NAMALWA (cell line): ENCODE measurements at regions not wholly inside any gene's neighbourhood (a gene's known extent, or its start where the extent isn't known, plus 50 kb on each side); places are given as distances from the start of the nearest gene placed in this dataset.

Experiments
- DNase-seq: peaks from one replicate; pipeline ENCODE4 v3.0.0-alpha.2; 2015; ENCODE audit warnings: low spot score

- no peak for DNase-seq
Measured at GRCh38 chr1:239322369-239322768, 64.0 kb upstream of the CHRM3 start.

DNA sequence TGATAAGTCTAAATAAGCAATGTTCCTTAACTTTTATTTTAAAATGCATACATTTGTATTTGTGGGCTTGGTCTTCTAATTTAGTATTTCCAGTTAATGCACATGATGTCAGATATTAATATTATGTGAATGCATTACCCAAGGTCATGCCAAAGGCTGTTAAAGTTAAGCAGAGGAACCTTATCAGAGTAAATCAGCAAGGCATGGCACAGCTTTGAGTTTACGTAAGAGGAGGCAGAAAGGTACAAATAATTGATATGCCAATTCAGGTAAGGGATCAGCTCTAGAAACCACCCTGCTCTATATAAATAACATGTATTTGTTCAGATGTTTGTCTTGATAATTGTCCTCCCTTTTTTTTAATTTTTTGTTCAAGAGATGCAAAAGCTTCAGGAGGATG, 64.5 kb upstream of the CHRM3 start:
- no peak for DNase-seq

DNA sequence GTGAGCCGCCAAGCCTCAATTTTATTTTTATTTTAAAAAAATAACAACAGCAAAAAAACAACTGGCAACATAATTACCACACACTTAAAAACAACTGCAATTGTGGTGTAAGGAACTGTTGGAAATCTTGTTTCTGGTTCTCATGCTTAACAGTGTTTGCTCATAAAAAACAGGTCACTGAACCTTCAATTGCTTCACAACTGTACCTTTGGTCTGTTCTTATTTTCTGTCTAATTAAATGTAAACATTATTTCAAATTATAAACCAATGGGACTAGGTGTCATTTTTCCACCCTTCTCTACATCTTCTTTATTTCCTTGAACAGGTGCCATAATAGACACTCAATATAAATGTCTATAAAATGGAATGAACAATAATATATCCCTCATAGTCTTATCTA, 68.4 kb upstream of the CHRM3 start:
- no peak for DNase-seq

- DNase-seq = no peak
Measured at GRCh38 chr1:239315631-239316217, 70.6 kb upstream of the CHRM3 start.

GRCh38 chr1:239311331-239311730, 75.0 kb upstream of the CHRM3 start:
- no peak for DNase-seq

DNA sequence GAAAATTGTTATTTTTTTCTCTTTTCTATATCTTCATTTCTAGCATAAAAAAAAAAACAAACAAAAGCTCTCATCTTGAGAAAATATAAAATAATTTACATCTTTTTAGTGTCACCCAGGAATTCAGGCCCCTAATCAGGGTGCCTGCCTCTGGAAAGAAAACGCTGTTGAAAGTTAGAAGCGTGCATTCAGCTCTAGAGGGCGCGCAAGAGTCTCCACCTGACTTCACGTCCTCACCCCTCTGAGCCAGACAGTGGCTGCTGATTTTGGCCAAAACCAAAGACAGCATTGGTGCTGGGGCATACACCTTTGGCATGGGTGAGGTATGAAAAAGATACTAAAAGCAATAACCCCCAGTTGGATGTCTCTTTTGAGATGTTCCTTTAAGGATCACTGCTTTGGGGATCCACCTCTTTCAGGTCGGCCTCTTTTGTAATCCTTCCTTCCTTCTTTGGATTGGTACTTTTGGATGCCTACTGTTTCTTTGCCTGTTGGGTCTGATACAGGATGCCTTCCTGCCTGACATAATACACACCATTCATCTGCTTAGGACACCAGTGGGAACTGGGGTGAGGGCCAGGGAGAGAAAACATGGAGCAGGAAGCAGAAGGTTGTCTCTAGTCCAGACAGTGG, 77.6 kb upstream of the CHRM3 start:
- peak; percentile 33 for DNase-seq

GRCh38 chr1:239307886-239308285, 78.5 kb upstream of the CHRM3 start:
- no peak for DNase-seq

DNA sequence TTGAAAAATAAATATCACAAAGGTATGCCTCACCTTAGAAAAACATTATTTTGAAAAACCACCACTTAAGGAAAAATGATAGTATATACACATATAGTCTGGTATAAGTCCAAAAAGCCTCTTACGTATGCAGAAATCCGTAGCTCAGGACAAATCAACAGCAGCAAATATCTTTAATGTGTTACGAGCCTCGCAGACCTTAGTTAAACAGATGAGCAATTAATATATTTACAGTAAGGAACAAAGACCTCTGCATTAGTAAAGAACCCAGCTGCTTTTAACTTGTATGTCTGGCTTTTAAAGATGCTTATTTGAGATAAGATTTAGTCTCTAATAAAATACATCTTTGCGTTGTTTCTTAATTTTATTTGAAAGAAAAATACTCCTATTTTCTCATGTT, 79.9 kb upstream of the CHRM3 start:
- no peak for DNase-seq

DNA sequence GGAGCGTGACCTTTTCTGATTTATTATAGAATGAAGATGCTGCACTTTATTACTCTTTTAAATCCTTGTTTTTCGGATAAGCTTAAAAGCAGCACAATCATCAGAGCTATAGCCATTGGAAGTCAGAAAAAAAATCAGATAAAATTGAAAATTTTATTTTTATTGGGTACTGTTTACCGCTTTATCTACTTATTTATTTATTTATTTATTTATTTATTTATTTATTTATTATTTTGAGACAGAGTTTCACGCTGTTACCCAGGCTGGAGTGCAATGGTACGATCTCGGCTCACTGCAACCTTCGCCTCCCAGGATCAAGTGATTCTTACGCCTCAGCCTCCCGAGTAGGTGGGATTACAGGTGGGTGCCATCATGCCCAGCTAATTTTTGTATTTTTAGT, 83.1 kb upstream of the CHRM3 start:
- DNase-seq = no peak

GRCh38 chr1:239302696-239303095, 83.7 kb upstream of the CHRM3 start:
- DNase-seq = no peak

DNA sequence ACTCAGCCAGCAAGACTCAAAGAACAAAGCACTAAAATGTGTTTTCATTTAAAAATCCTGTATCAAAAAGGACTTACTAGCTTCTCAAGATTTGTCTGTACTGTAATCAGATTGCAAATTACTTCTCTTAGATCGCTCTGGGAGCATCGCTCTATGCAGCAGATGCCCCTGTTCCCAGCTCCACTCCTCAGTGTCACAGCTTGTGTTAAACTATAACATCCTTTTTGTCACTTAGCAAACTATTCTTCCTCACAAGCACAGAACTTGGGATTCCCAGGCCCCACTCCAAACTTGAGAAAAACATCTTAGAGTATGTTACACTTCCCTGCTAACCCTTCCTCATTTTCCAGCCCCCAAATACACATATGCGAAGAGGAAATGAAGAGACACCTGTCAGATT, 85.1 kb upstream of the CHRM3 start:
- no peak for DNase-seq

DNA sequence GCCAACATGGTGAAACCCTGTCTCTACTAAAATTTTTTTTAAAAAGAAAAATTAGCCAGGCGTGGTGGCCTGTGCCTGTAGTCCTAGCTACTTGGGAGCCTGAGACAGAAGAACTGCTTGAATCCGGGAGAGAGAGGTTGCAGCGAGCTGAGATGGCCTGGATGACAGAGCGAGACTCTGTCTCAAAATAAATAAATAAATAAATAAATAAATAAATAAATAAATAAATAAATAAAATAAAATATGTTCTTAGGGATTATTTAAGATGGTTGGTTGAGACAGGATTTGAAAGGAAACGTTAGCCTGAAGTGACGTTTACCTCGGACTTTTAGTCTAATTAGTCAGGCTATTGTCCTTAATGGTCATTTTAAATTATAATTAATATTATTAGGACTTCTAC, 88.5 kb upstream of the CHRM3 start:
- DNase-seq = no peak

GRCh38 chr1:239293350-239294110, 92.8 kb upstream of the CHRM3 start:
- no peak for DNase-seq

- no peak for DNase-seq
Measured at GRCh38 chr1:239288820-239289554, 97.4 kb upstream of the CHRM3 start.

DNA sequence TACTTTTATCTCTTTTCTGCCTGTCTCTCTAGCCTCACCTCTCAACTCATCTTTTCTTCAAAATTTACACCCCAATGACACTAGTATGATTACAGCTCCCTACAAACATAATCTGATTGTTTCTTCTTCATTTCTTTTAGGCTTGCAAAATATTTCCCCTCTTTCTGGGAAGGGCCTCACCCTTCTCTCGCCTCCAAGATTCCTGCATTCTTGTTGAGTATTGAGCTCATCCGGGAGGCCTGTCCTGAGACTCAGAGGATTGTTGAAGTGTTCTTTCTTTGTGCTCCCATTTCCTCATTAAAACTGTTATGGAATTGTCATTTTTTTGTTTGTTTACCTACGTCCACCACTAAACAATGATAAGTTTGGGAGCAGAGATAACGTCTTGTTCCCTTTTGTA, 99.1 kb upstream of the CHRM3 start:
- DNase-seq = no peak

DNA sequence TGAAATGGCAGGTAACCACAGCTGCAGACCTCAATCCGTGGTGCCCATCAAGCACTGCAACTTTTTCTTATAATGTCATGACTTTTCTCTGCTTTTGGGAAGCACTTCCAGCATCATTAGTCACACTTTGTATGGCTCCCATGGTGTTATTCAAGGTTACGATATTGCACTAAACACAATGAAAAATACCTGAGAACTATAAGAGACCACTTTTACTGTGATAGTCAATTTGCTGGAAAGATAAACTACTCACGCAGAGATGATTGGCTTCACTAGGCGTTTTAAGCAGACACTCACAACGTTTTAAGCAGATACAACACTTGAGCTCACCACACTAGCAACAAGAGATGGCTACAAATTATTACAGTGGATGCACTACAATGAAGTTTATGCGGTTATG, 103.2 kb upstream of the CHRM3 start:
- DNase-seq = no peak

DNA sequence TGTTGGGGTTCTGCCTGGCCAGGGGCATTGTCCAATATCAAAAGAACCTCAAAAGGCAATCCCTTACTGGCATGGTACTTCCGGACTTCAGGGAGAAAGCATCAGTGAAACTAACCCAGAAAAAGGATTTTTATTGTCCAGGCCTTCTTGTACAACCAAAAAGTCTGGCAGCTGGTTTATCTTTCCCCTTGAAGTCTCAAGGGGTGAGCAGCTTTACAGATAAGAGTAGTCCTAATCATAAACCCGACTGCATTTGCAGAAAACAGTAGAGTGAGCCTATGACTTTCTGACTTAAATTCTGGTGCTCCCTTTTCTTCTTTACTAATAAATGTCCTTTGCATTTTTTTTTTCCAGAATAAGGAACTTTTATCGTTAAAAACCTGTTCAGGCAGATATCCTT, 104.0 kb upstream of the CHRM3 start:
- no peak for DNase-seq

DNA sequence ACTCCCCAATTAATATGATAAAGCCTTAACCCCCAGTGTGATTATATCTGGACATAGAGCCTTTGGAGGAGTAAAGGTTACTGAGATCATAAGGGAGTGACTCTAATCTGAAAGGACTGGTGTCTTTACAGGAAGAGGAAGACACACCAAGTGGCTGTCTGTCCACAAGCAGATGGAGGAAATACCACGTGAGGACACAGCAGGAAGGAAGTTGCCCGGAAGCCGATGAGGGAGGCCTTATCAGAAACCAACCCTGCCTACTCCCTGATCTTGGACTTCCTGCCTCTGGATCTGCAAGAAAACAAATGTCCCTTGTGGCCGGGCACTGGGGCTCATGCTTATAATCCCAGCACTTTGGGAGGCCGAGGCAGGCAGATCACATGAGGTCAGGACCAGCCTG, 110.3 kb upstream of the CHRM3 start:
- DNase-seq = no peak

GRCh38 chr1:239274242-239274830, 112.0 kb upstream of the CHRM3 start:
- DNase-seq = no peak

- no peak for DNase-seq
Measured at GRCh38 chr1:239270509-239270908, 115.9 kb upstream of the CHRM3 start.

- DNase-seq = no peak
Measured at GRCh38 chr1:239269706-239270105, 116.7 kb upstream of the CHRM3 start.

DNA sequence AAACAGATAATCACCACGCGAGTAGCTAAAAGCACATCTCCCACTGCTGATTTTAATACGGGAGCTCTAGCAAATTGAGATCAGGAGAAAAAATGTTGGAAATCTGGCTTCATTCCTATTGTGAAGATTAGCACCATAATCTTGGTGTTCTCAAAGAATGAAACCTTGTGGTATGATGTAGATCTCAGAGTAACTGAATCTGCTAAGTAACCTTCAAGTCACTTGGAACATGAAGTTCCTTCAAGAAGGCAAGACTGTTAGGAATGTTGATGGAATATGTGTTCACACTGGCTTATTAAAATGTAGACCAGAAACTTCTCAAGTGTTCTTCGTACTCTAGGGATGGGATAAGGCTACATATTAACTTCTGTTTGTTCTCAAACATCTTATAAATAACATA, 117.4 kb upstream of the CHRM3 start:
- DNase-seq = no peak

DNA sequence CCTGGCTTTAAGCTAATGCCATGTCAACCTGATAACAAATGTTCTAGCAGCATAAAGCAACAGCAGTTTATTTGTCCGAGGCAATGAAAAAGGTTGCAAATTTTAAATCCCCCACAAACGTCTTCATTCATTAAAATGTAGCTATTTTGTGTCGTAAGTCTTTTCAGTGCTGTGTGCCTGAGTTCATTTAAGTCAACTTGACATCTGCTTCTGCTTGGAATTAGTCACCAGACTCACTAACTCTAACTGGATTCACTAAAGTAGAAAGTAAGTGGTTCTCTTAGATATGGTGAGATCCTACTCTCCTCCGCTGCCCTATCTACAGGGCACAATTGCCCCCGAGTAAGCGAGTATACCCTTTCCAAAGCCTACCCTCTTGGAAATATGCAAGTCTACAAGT, 118.4 kb upstream of the CHRM3 start:
- DNase-seq = no peak
